ENCODE measurements at regions not wholly inside any gene's neighbourhood (a gene's known extent, or its start where the extent isn't known, plus 50 kb on each side); places are given as distances from the start of the nearest gene placed in this dataset.

- Histone ChIP-seq H3K9me3 (no peaks in the 10 kb centered on the region), H3K4me1 (no peaks in the 10 kb centered on the region), H3K27ac (no peak overlapping the region), H3K4me3 (no peak overlapping the region), H3K36me3 (ENCODE audit: insufficient read depth in 1 of 2, low read depth in 1 of 2) (no peaks in the 10 kb centered on the region), H3K27me3 (ENCODE audit: insufficient read depth in 3 of 3, low read length in 2 of 3) (no peaks in the 10 kb centered on the region)
- TF ChIP-seq CTCF (IDR thresholded peaks at IDR 0.05) = no peak
- intact Hi-C loops (cut with DNase I) = no loop called here
- no peak for ATAC-seq
- WGBS, 3 donors = 90 to 97% (median 94%) methylated on average over 1 of the region's 1 CpG
- no peak for DNase-seq
Measured at GRCh38 chr11:28659716-28660348, 551.6 kb downstream of the METTL15 start.

GRCh38 chr11:28657378-28658030 is 549.3 kb downstream of the METTL15 start:
- Histone ChIP-seq H3K27ac (no peak overlapping the region), H3K36me3 (ENCODE audit: insufficient read depth in 1 of 2, low read depth in 1 of 2) (no peaks in the 10 kb centered on the region), H3K9me3 (no peaks in the 10 kb centered on the region), H3K4me3 (no peak overlapping the region), H3K27me3 (ENCODE audit: insufficient read depth in 3 of 3, low read length in 2 of 3) (no peaks in the 10 kb centered on the region), H3K4me1 (no peaks in the 10 kb centered on the region)
- intact Hi-C loops (cut with DNase I) = no loop called here
- no peak for ATAC-seq
- WGBS, 3 donors = 51 to 55% (median 52%) methylated on average over 5 of the region's 5 CpGs
- no peak for DNase-seq
- no peak for TF ChIP-seq CTCF (IDR thresholded peaks at IDR 0.05)

GRCh38 chr11:28654191-28654590 is 546.0 kb downstream of the METTL15 start:
- DNase-seq (no peak), ATAC-seq (no peak)
- Histone ChIP-seq H3K36me3 (ENCODE audit: insufficient read depth in 1 of 2, low read depth in 1 of 2) (no peaks in the 10 kb centered on the region), H3K4me1 (no peaks in the 10 kb centered on the region), H3K27me3 (ENCODE audit: insufficient read depth in 3 of 3, low read length in 2 of 3) (no peaks in the 10 kb centered on the region), H3K4me3 (no peak overlapping the region), H3K9me3 (no peaks in the 10 kb centered on the region), H3K27ac (no peak overlapping the region)
- TF ChIP-seq CTCF (IDR thresholded peaks at IDR 0.05) = no peak
- 77 to 79% (median 78%) methylated on average over 3 of the region's 3 CpGs for WGBS, 3 donors
- intact Hi-C loops (cut with DNase I) = no loop called here

- Histone ChIP-seq H3K4me3 (no peak overlapping the region), H3K27me3 (ENCODE audit: insufficient read depth in 3 of 3, low read length in 2 of 3) (no peaks in the 10 kb centered on the region), H3K9me3 (peaks cover 5% of the 10 kb centered on the region), H3K4me1 (no peaks in the 10 kb centered on the region), H3K36me3 (ENCODE audit: insufficient read depth in 1 of 2, low read depth in 1 of 2) (no peaks in the 10 kb centered on the region), H3K27ac (no peak overlapping the region)
- no peak for DNase-seq
- WGBS, 3 donors = 79 to 82% (median 82%) methylated on average over 5 of the region's 5 CpGs
- ATAC-seq = no peak
- intact Hi-C loops (cut with DNase I) = no loop called here
- TF ChIP-seq CTCF (IDR thresholded peaks at IDR 0.05) = no peak
Measured at GRCh38 chr11:28649922-28650321, 541.7 kb downstream of the METTL15 start.

GRCh38 chr11:28636566-28636965 is 528.4 kb downstream of the METTL15 start:
- no peak for TF ChIP-seq CTCF (IDR thresholded peaks at IDR 0.05)
- intact Hi-C loops (cut with DNase I) = no loop called here
- no peaks in the 10 kb centered on the region for H3K27me3 ChIP-seq (ENCODE audit: insufficient read depth in 3 of 3, low read length in 2 of 3)
- H3K4me3 ChIP-seq = no peak overlapping the region
- H3K36me3 ChIP-seq (ENCODE audit: insufficient read depth in 1 of 2, low read depth in 1 of 2) = no peaks in the 10 kb centered on the region
- H3K4me1 ChIP-seq = no peaks in the 10 kb centered on the region
- 63 to 71% (median 70%) methylated on average over 2 of the region's 2 CpGs for WGBS, 3 donors
- DNase-seq (no peak), ATAC-seq (no peak)
- H3K9me3 ChIP-seq = no peaks in the 10 kb centered on the region
- no peak overlapping the region for H3K27ac ChIP-seq

Data from psoas muscle (tissue), 7 donors.